ENCODE measurements at regions not wholly inside any gene's neighbourhood (a gene's known extent, or its start where the extent isn't known, plus 50 kb on each side); places are given as distances from the start of the nearest gene placed in this dataset.

DNA sequence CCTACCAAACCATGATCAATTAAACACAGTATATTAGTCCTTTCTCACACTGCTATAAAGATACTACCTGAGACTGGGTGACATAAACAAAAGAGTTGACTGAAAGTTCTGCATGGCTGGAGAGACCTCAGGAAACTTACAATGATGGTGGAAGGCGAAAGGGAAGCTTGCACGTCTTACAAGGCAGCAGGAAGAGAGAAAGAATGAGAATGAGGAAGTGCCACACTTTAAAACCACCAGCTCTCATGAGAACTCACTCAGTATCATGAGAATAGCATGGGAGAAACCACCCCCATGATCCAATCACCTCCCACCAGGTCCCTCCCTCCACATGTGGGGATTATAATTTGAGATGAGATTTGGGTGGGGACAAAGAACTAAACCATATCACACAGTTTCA lies 324.9 kb upstream of the ZNF507 start:
- TF ChIP-seq, protein P1, sequence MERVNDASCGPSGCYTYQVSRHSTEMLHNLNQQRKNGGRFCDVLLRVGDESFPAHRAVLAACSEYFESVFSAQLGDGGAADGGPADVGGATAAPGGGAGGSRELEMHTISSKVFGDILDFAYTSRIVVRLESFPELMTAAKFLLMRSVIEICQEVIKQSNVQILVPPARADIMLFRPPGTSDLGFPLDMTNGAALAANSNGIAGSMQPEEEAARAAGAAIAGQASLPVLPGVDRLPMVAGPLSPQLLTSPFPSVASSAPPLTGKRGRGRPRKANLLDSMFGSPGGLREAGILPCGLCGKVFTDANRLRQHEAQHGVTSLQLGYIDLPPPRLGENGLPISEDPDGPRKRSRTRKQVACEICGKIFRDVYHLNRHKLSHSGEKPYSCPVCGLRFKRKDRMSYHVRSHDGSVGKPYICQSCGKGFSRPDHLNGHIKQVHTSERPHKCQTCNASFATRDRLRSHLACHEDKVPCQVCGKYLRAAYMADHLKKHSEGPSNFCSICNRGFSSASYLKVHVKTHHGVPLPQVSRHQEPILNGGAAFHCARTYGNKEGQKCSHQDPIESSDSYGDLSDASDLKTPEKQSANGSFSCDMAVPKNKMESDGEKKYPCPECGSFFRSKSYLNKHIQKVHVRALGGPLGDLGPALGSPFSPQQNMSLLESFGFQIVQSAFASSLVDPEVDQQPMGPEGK (CRISPR knock-in tag; IDR thresholded peaks at IDR 0.05; ENCODE audit: borderline replicate concordance) = no peak
- TF ChIP-seq OSR1 (CRISPR knock-in tag; IDR thresholded peaks at IDR 0.05) = no peak
